Lower lobe of right lung (tissue), 2 donors: ENCODE measurements at regions not wholly inside any gene's neighbourhood (a gene's known extent, or its start where the extent isn't known, plus 50 kb on each side); places are given as distances from the start of the nearest gene placed in this dataset.

ENCODE experiments used
- ATAC-seq, 2 donors: fragments of 200-7000 bp; cut with Tn5 transposase; one replicate each; pipeline ENCODE4 v1.9.1; 2020 to 2022; ENCODE audit warnings: mild to moderate bottlenecking in 2 of 2, moderate library complexity in 2 of 2
- DNase-seq: peaks from one replicate; pipeline ENCODE4 v3.0.0-alpha.2; 2020
- H3K27ac ChIP-seq: fragments of 200-600 bp; one replicate; pipeline ENCODE4 v1.8.0; 2022
- H3K27me3 ChIP-seq: fragments of 200-600 bp; one replicate; pipeline ENCODE4 v1.8.0; 2022; ENCODE audit warnings: low read depth
- H3K36me3 ChIP-seq: fragments of 200-600 bp; one replicate; pipeline ENCODE4 v1.8.0; 2022; ENCODE audit warnings: mild to moderate bottlenecking
- H3K4me1 ChIP-seq: fragments of 200-600 bp; one replicate; pipeline ENCODE4 v1.8.0; 2022
- H3K4me3 ChIP-seq: fragments of 200-600 bp; one replicate; pipeline ENCODE4 v1.8.0; 2022; ENCODE audit warnings: mild to moderate bottlenecking
- H3K9me3 ChIP-seq: fragments of 200-600 bp; one replicate; pipeline ENCODE4 v1.8.0; 2022
- intact Hi-C: fragments of 100-400 bp; cut with DNase I; formaldehyde crosslinking; loops from one replicate; pipeline ENCODE4 v1.11.0; 2022
- TF ChIP-seq, protein P1 (sequence below): fragments of 200-600 bp; IDR thresholded peaks from one replicate; pipeline ENCODE4 v1.8.0; 2022; ENCODE audit warnings: antibody characterized with exemption, mild to moderate bottlenecking
- donor health status: DM: no; HTN: yes; CAD: no; lungs with severe emphysema.

DNA sequence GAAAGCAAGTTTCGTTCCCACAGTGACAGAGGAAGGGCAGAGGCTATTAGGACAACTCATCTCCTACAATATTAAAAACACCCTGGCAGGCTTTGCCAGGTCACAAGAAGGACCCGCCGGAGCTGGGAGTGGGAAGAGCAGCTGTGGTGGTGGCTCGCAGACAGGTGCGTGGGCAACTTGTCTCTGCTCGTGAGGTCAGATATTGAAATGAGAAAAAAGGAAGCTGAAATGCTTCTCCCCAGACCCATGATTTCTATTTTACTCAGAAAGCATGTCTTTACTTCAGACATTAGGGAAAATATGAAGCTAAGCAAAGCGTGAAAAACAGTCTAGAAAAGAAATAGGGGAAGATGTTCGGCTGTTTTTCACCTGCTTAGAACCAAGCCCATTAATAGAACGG is 166.3 kb upstream of the EEF1E1 start:
- Histone ChIP-seq H3K9me3 (no peaks in the 10 kb centered on the region), H3K27me3 (no peaks in the 10 kb centered on the region), H3K4me1 (no peaks in the 10 kb centered on the region), H3K4me3 (no peak overlapping the region), H3K36me3 (no peaks in the 10 kb centered on the region), H3K27ac (no peak overlapping the region)
- TF ChIP-seq, protein P1, sequence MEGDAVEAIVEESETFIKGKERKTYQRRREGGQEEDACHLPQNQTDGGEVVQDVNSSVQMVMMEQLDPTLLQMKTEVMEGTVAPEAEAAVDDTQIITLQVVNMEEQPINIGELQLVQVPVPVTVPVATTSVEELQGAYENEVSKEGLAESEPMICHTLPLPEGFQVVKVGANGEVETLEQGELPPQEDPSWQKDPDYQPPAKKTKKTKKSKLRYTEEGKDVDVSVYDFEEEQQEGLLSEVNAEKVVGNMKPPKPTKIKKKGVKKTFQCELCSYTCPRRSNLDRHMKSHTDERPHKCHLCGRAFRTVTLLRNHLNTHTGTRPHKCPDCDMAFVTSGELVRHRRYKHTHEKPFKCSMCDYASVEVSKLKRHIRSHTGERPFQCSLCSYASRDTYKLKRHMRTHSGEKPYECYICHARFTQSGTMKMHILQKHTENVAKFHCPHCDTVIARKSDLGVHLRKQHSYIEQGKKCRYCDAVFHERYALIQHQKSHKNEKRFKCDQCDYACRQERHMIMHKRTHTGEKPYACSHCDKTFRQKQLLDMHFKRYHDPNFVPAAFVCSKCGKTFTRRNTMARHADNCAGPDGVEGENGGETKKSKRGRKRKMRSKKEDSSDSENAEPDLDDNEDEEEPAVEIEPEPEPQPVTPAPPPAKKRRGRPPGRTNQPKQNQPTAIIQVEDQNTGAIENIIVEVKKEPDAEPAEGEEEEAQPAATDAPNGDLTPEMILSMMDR = no peak
- ATAC-seq (no peak), DNase-seq (no peak)
- intact Hi-C loops = no loop called here

DNA sequence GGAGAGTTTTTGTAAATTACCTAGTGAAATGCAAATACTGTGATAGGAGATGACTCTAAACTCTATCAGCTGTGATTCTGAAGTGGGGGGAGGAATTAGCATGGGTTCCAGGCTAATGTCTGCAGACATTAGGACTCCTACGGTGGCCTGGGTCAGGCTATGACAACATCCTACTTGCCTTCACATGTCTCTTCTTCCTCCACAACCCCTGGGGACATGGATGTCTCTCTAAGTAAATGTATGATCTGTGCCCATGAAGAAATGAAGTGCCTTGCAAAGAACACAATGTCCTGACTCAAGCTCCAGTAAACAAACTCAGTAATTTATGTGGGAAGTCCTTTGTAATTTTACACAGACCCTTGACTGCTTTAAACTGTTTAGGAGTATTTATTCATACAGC is 165.8 kb upstream of the EEF1E1 start:
- no peaks in the 10 kb centered on the region for H3K9me3 ChIP-seq
- no peak overlapping the region for H3K27ac ChIP-seq
- no peak overlapping the region for H3K4me3 ChIP-seq
- intact Hi-C loops = no loop called here
- DNase-seq (no peak), ATAC-seq (no peak)
- TF ChIP-seq, protein P1 = no peak
- no peaks in the 10 kb centered on the region for H3K27me3 ChIP-seq
- no peaks in the 10 kb centered on the region for H3K36me3 ChIP-seq
- no peaks in the 10 kb centered on the region for H3K4me1 ChIP-seq

DNA sequence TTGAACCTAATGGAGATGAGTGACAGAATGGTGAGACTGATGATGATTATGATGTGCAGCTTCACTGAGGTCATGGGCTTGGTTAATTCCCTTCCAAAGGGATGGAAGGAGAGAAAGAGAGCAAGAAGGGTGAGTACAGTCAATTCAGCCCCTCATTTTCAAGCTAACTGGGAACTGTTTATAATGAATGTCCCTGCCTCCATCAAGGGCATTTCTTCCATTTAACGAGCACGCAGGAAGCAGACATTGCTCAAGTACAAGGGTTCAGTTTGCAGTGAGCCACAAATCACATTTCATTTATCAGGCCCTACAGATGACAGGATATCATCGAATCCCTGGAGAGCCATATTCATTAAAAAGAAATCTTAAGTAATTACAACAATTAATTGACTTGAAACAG is 158.3 kb upstream of the EEF1E1 start:
- Histone ChIP-seq H3K36me3 (no peaks in the 10 kb centered on the region), H3K4me1 (no peaks in the 10 kb centered on the region), H3K4me3 (no peak overlapping the region), H3K27me3 (no peaks in the 10 kb centered on the region), H3K27ac (no peak overlapping the region), H3K9me3 (no peaks in the 10 kb centered on the region)
- TF ChIP-seq, protein P1 = no peak
- ATAC-seq (no peak), DNase-seq (no peak)
- intact Hi-C loops = no loop called here

DNA sequence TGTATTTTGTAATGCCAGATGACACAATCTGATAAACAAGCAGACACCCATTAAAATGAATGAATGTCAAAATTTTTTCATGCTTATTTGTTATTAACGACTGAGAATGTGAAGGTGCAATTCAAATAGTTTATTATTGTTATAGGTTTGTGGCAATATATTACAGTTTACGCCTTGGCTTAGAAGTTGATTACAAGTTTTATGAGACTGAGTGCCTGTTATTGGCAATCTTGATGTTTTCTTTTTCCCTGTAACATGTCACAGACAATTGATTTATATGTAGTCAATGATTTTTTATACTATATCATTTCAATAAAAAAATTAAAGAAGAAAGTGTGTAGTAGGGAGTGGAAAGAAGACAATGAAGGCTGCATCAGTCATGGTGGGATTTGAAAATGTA is 144.1 kb upstream of the EEF1E1 start:
- Histone ChIP-seq H3K4me1 (no peaks in the 10 kb centered on the region), H3K4me3 (no peak overlapping the region), H3K27me3 (no peaks in the 10 kb centered on the region), H3K27ac (no peak overlapping the region), H3K36me3 (no peaks in the 10 kb centered on the region), H3K9me3 (no peaks in the 10 kb centered on the region)
- intact Hi-C loops = no loop called here
- TF ChIP-seq, protein P1 = no peak
- DNase-seq (no peak), ATAC-seq (no peak)

DNA sequence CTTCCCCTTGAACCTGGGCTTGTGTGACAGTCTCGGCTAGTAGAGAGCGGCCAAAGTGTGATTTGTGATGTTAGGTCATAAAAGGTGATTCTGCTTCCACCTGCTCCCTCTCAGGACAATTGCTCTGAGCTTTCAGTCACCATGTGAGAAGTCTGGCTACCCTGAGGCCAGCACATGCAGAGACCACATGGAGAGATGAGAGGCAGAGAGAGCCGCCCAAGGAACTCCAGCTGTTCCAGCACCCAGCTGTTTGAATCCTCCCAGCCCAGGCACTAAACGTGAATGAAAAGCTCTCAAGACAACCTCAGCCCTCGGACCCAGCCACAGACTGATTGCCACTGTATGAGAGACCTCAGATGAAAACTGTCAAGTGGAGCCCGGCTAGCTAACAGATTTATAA is 143.4 kb upstream of the EEF1E1 start:
- no peak for DNase-seq
- Histone ChIP-seq H3K36me3 (no peaks in the 10 kb centered on the region), H3K9me3 (no peaks in the 10 kb centered on the region), H3K27ac (no peak overlapping the region), H3K4me1 (no peaks in the 10 kb centered on the region), H3K27me3 (no peaks in the 10 kb centered on the region), H3K4me3 (no peak overlapping the region)
- no peak for ATAC-seq
- TF ChIP-seq, protein P1 = no peak
- intact Hi-C loops = no loop called here

DNA sequence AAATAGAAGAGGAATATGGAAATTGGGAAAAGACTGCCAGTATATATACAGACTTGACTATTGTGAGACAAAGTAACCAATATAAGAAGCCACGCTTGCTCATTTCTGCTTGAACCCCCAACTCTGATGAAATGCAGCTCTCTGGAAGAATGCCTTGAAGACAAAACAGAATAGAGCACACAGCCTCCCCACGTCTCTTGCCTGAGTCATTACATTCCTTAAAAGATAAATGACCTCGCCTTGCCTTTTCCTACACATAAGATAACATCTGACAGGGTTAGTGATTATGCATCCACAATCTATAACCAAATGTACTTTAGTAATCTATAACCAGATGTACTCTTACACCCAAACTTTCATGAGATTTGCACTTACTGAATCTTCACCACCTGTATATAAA is 141.1 kb upstream of the EEF1E1 start:
- intact Hi-C loops = no loop called here
- H3K9me3 ChIP-seq = no peaks in the 10 kb centered on the region
- DNase-seq (no peak), ATAC-seq (no peak)
- H3K4me3 ChIP-seq = no peak overlapping the region
- no peak overlapping the region for H3K27ac ChIP-seq
- TF ChIP-seq, protein P1 = no peak
- no peaks in the 10 kb centered on the region for H3K4me1 ChIP-seq
- no peaks in the 10 kb centered on the region for H3K36me3 ChIP-seq
- H3K27me3 ChIP-seq = peaks cover 4% of the 10 kb centered on the region
